ENCODE measurements at regions not wholly inside any gene's neighbourhood (a gene's known extent, or its start where the extent isn't known, plus 50 kb on each side); places are given as distances from the start of the nearest gene placed in this dataset.

- TF ChIP-seq CTCF (IDR thresholded peaks at IDR 0.05; ENCODE audit: insufficient read depth, low read length) (no peak), POLR2AphosphoS5 (IDR thresholded peaks at IDR 0.05; ENCODE audit: low read depth) (no peak)
Observed at GRCh38 chr15:94080416-94080815, 150.9 kb upstream of the MCTP2 start.

All from HL-60 (cell line).